B cell (primary cell): ENCODE measurements at regions not wholly inside any gene's neighbourhood (a gene's known extent, or its start where the extent isn't known, plus 50 kb on each side); places are given as distances from the start of the nearest gene placed in this dataset.

ENCODE experiments used
- ATAC-seq: fragments of 200-7000 bp; cut with Tn5 transposase; one replicate; pipeline ENCODE4 v1.10.0; 2021; ENCODE audit warnings: low read depth, mild to moderate bottlenecking, moderate number of reproducible peaks, moderate library complexity
- CTCF ChIA-PET: fragments of 350-600 bp; sonication (Branson Sonifier 250); formaldehyde crosslinking; loops from one replicate; lab custom pipeline; 2021; ENCODE audit warnings: antibody characterized with exemption, inconsistent platforms; lab: Charles Lee
- POLR2A ChIA-PET: fragments of 350-600 bp; sonication (Branson Sonifier 250); formaldehyde crosslinking; loops from one replicate; lab custom pipeline; 2021; ENCODE audit warnings: antibody characterized with exemption; lab: Charles Lee
- DNase-seq: peaks from one replicate; pipeline ENCODE4 v3.0.0; 2013
- H2AFZ ChIP-seq: 2 replicates; pipeline ENCODE4 v1.6.1; 2012; ENCODE audit warnings: mild to moderate bottlenecking, low read depth, low read length; ENCODE audit not compliant: insufficient read depth, poor library complexity, severe bottlenecking
- H3K27ac ChIP-seq, 2 donors: 1 replicate in 1 of 2; 2 replicates in 1 of 2; pipeline ENCODE4 v1.5.1; 2012 to 2013; ENCODE audit warnings: low read length in 2 of 2, mild to moderate bottlenecking in 2 of 2, moderate library complexity in 1 of 2
- H3K27me3 ChIP-seq, 4 experiments: fragments of 200-600 bp in 1 of 4; sonication (generic) in 1 of 4; replicated peaks in 1 of 4; 1 replicate in 2 of 4; 2 replicates in 2 of 4; pipeline versions ENCODE4 v1.6.1 to v1.7.0; 2013 to 2016; ENCODE audit warnings: low read length in 3 of 4, mild to moderate bottlenecking in 2 of 4, mixed read lengths in 1 of 4, moderate library complexity in 1 of 4; ENCODE audit not compliant: insufficient read depth in 4 of 4, control insufficient read depth in 3 of 4; ENCODE audit errors: control extremely low read depth in 1 of 4
- H3K36me3 ChIP-seq, 2 experiments: replicated peaks in 1 of 2; 1 replicate in 1 of 2; 2 replicates in 1 of 2; pipeline versions ENCODE4 v1.6.1 to v1.7.1; 2013; ENCODE audit warnings: low read length in 1 of 2; ENCODE audit not compliant: insufficient read depth in 2 of 2, control insufficient read depth in 1 of 2; ENCODE audit errors: control extremely low read depth in 1 of 2, extremely low read depth in 1 of 2
- H3K4me1 ChIP-seq, 2 donors: fragments of 200-600 bp in 1 of 2; sonication (generic) in 1 of 2; 1 replicate in 1 of 2; 2 replicates in 1 of 2; pipeline versions ENCODE4 v1.5.1 to v1.6.1; 2013 to 2017; ENCODE audit warnings: low read length in 2 of 2; ENCODE audit not compliant: control insufficient read depth in 2 of 2, insufficient read depth in 2 of 2
- H3K4me2 ChIP-seq: replicated peaks from 2 replicates; pipeline ENCODE3; 2012; ENCODE audit warnings: mild to moderate bottlenecking, low read depth, low read length; ENCODE audit not compliant: poor library complexity, severe bottlenecking
- H3K4me3 ChIP-seq, 5 experiments: fragments of 200-600 bp in 1 of 5; sonication (generic) in 1 of 5; 1 replicate in 3 of 5; 2 replicates in 2 of 5; pipeline versions ENCODE4 v1.5.1 to v1.7.0; 2011 to 2016; ENCODE audit warnings: low read length in 4 of 5, mild to moderate bottlenecking in 4 of 5, low read depth in 2 of 5, control low read depth in 1 of 5, moderate library complexity in 1 of 5; ENCODE audit not compliant: insufficient read depth in 1 of 5; ENCODE audit errors: control extremely low read depth in 1 of 5, extremely low read depth in 1 of 5
- H3K79me2 ChIP-seq: fragments of 200-600 bp; sonication (generic); one replicate; pipeline ENCODE4 v1.6.0; 2016; ENCODE audit warnings: low read length; ENCODE audit not compliant: control insufficient read depth, insufficient read depth
- H3K9ac ChIP-seq: fragments of 200-600 bp; sonication (generic); 2 replicates; pipeline ENCODE4 v1.6.1; 2017; ENCODE audit warnings: mild to moderate bottlenecking, low read length, moderate library complexity
- H3K9me3 ChIP-seq, 3 donors: one replicate each; pipeline versions ENCODE4 v1.6.1 to v1.7.1; 2013; ENCODE audit warnings: low read length in 2 of 3; ENCODE audit not compliant: control insufficient read depth in 2 of 3, insufficient read depth in 1 of 3; ENCODE audit errors: control extremely low read depth in 1 of 3
- H4K20me1 ChIP-seq: 2 replicates; pipeline ENCODE4 v1.6.0; 2012; ENCODE audit warnings: mild to moderate bottlenecking, low read length; ENCODE audit not compliant: insufficient read depth, control insufficient read depth, poor library complexity, severe bottlenecking
- H3K27ac Mint-ChIP-seq: one replicate; pipeline ENCODE4 v1.8.0; 2021; ENCODE audit warnings: mixed read lengths
- H3K27me3 Mint-ChIP-seq: one replicate; pipeline ENCODE4 v1.8.0; 2021; ENCODE audit warnings: mixed read lengths
- H3K4me1 Mint-ChIP-seq: one replicate; pipeline ENCODE4 v1.8.0; 2021; ENCODE audit warnings: mixed read lengths
- H3K4me3 Mint-ChIP-seq: one replicate; pipeline ENCODE4 v1.8.0; 2021; ENCODE audit warnings: mixed read lengths
- H3K9me3 Mint-ChIP-seq: one replicate; pipeline ENCODE4 v1.8.0; 2022; ENCODE audit warnings: mixed read lengths; ENCODE audit not compliant: insufficient read depth
- EZH2 ChIP-seq: IDR thresholded peaks from 2 replicates; pipeline ENCODE4 v1.6.1; 2012; ENCODE audit warnings: borderline replicate concordance, low read depth, mild to moderate bottlenecking, moderate library complexity, low read length; ENCODE audit not compliant: insufficient read depth, poor library complexity, severe bottlenecking
- WGBS: methylation state at CpG from one replicate; pipeline ENCODE4 v1.1.5; 2013; ENCODE audit warnings: missing lambda C conversion rate; ENCODE audit not compliant: insufficient coverage; 5-methylcytosine and 5-hydroxymethylcytosine counted together
- intact Hi-C: fragments of 100-400 bp; cut with micrococcal nuclease; formaldehyde crosslinking; loops from one replicate; pipeline ENCODE4 v1.10.0; 2022
- TF ChIP-seq, protein P1 (sequence below): fragments of 200-600 bp; IDR thresholded peaks from one replicate; pipeline ENCODE4 v1.8.0; 2022; ENCODE audit warnings: antibody characterized with exemption, mild to moderate bottlenecking

DNA sequence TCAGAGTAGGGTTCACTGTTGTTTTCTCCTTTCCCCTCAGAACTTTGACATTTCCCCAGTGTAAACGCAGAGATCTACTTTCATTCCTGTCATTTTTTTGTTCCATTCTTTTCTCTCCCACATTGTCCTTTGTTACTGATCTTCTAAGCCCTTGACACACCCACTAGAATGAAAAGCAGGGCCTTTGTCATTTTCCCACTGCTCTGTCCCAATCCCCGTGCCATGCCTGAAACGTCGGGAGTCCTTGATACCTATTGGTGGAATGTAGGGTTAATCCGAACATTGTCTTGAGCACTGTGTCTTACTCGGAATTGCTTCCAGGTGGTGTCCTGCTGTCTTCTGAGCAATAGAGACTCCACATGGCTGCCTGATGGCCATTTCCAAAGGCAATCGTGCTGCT, 887.1 kb upstream of the FRG1 start:
- CTCF ChIA-PET, result no interaction called here
- Histone ChIP-seq H2AFZ (no peak overlapping the region), H3K27ac (no peak overlapping the region), H4K20me1 (no peaks in the 10 kb centered on the region), H3K79me2 (no peaks in the 10 kb centered on the region), H3K36me3 (no peaks in the 10 kb centered on the region), H3K4me2 (no peak overlapping the region), H3K27me3 (no peaks in the 10 kb centered on the region), H3K4me1 (no peaks in the 10 kb centered on the region), H3K9me3 (peaks cover 0 to 10% (median 0%) of the 10 kb centered on the region in 3 donors), H3K4me3 (no peak overlapping the region), H3K9ac (no peak overlapping the region)
- Mint-ChIP-seq H3K27ac (no peak overlapping the region), H3K4me1 (no peaks in the 10 kb centered on the region), H3K4me3 (no peak overlapping the region), H3K9me3 (no peaks in the 10 kb centered on the region), H3K27me3 (no peaks in the 10 kb centered on the region)
- 90% methylated on average over 7 of the region's 7 CpGs for WGBS
- no peak for ATAC-seq
- POLR2A ChIA-PET, result no interaction called here
- intact Hi-C loops, result no loop called here
- no peak for TF ChIP-seq EZH2
- TF ChIP-seq, protein P1, sequence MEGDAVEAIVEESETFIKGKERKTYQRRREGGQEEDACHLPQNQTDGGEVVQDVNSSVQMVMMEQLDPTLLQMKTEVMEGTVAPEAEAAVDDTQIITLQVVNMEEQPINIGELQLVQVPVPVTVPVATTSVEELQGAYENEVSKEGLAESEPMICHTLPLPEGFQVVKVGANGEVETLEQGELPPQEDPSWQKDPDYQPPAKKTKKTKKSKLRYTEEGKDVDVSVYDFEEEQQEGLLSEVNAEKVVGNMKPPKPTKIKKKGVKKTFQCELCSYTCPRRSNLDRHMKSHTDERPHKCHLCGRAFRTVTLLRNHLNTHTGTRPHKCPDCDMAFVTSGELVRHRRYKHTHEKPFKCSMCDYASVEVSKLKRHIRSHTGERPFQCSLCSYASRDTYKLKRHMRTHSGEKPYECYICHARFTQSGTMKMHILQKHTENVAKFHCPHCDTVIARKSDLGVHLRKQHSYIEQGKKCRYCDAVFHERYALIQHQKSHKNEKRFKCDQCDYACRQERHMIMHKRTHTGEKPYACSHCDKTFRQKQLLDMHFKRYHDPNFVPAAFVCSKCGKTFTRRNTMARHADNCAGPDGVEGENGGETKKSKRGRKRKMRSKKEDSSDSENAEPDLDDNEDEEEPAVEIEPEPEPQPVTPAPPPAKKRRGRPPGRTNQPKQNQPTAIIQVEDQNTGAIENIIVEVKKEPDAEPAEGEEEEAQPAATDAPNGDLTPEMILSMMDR, result no peak
- no peak for DNase-seq

DNA sequence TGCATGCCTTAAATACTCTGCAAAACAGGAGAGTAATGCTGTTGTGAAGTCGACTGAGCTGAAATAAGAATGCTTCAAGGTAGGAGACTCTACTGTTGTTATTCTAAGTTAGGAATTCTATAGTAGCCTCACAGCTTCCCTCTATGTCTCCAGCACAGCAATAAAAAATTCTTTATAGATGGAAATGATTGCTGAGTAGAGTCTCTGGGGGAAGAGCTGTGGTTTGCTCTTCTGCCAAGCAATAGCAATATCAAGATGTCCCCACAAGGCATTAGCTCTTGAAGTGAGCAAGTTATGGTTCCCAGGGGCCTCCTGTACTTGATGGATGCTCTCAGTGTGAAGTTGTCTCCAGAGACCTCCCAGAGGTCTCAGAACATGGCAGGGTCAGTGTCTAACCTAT, 880.6 kb upstream of the FRG1 start:
- no peaks in the 10 kb centered on the region for H4K20me1 ChIP-seq
- intact Hi-C loops, result no loop called here
- CTCF ChIA-PET, result no interaction called here
- no peaks in the 10 kb centered on the region for H3K4me1 Mint-ChIP-seq
- H3K27ac Mint-ChIP-seq, result no peak overlapping the region
- no peaks in the 10 kb centered on the region for H3K79me2 ChIP-seq
- H3K9me3 Mint-ChIP-seq, result peaks cover 4% of the 10 kb centered on the region
- H3K4me3 ChIP-seq, result no peak overlapping the region
- no peaks in the 10 kb centered on the region for H3K27me3 ChIP-seq
- H3K9ac ChIP-seq, result no peak overlapping the region
- no peak for DNase-seq
- no peak for TF ChIP-seq EZH2
- TF ChIP-seq, protein P1, result no peak
- no peaks in the 10 kb centered on the region for H3K27me3 Mint-ChIP-seq
- H3K4me3 Mint-ChIP-seq, result no peak overlapping the region
- H3K27ac ChIP-seq, result no peak overlapping the region
- H2AFZ ChIP-seq, result no peak overlapping the region
- WGBS, result no CpG with 5 or more reads among the region's 1 CpG
- POLR2A ChIA-PET, result no interaction called here
- H3K36me3 ChIP-seq, result no peaks in the 10 kb centered on the region
- H3K4me1 ChIP-seq, result no peaks in the 10 kb centered on the region
- H3K9me3 ChIP-seq, result peaks cover 0 to 19% (median 0%) of the 10 kb centered on the region in 3 donors
- H3K4me2 ChIP-seq, result no peak overlapping the region
- ATAC-seq, result no peak
